CMK (cell line): ENCODE measurements at regions not wholly inside any gene's neighbourhood (a gene's known extent, or its start where the extent isn't known, plus 50 kb on each side); places are given as distances from the start of the nearest gene placed in this dataset.

Experiments
- DNase-seq: peaks from one replicate; pipeline ENCODE4 v3.0.0-alpha.2; 2010; ENCODE audit warnings: low read depth

DNA sequence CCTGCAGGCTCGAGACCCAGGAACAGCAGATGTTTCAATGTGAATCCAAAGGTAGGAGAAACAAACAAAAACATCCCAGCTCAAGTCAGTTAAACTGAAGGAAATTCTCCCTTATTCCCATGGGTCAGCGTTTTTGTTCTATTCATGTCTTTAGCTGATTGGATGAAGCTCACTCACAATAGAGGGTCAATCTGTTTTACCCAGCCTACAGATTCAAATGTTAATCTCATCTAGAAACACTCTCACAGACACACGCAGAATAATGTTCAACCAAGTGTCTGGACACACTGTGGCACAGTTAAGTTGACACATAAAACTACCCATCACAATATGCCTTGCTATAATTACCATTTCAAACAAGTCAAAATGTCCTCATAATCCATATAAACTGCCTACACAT lies 180.6 kb upstream of the CDH8 start:
- no peak for DNase-seq

DNA sequence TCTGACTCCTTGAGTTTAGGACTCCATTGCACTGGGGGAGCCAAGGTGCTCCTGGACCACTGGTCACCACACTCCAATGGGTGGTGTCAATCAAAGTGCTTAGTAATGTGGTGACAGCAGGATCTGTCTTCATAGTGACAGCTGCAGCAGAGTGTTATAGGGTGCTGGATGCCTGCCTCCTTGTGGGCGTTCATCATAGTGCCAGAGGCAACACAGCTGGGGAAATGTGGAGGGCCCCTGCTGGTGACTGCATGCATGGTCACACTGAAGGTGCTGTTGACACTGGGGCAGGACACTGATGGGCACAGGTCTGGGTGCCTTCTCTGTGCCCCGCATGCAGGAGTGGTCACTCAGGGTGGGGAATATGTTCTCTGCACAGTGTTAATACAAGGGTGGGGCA lies 177.5 kb upstream of the CDH8 start:
- DNase-seq, result no peak

DNA sequence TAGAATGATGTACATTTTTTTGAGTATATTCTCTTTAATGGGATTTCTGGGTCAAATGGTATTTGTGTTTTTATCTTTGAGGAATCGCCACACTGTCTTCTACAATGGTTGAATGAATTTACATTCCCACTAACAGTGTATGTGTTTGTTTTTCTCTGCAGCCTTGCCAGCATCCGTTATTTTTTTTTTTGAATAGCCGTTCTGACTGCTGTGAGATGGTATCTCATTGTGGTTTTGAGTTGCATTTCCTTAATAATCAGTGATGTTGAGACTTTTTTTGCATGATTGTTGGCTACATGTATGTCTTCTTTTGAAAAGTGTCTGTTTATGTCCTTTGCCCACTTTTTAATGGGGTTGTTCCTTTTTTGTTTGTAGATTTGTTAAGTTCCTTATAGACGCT lies 172.7 kb upstream of the CDH8 start:
- DNase-seq, result no peak

- DNase-seq, result no peak
These were observed 169.2 kb upstream of the CDH8 start for GRCh38 chr16:62205459-62205858.

- DNase-seq, result no peak
These were observed 165.7 kb upstream of the CDH8 start for GRCh38 chr16:62201911-62202310.

- DNase-seq, result no peak
These were observed 158.6 kb upstream of the CDH8 start for GRCh38 chr16:62194828-62195227.

- no peak for DNase-seq
These were observed 154.2 kb upstream of the CDH8 start for GRCh38 chr16:62190426-62190825.

GRCh38 chr16:62177351-62178203 lies 141.3 kb upstream of the CDH8 start:
- no peak for DNase-seq

- DNase-seq, result no peak
These were observed 134.4 kb upstream of the CDH8 start for GRCh38 chr16:62170642-62171041.

DNA sequence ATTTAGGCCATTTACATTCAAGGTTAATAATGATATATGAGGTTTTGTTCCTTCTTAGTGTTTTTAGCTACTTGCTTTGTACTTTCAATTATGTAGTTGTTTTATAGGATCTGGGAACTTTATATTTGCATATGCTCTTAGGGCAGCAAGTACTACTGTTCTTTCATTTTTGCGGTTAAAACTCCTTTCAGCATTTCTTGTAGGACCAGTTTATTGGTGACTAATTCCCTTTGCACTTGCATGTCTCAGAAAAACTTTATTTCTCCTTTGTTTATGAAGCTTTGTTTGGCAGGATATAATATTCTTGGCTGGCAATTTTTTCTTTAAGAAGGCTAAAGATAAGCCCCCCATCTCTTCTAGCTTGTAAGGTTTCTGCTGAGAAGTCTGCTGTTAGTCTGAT lies 131.3 kb upstream of the CDH8 start:
- DNase-seq, result no peak

GRCh38 chr16:62157544-62157943 lies 121.3 kb upstream of the CDH8 start:
- no peak for DNase-seq

GRCh38 chr16:62156971-62157370 lies 120.7 kb upstream of the CDH8 start:
- no peak for DNase-seq

- DNase-seq, result no peak
These were observed 113.4 kb upstream of the CDH8 start for GRCh38 chr16:62149631-62150030.

GRCh38 chr16:62137996-62138395 lies 101.8 kb upstream of the CDH8 start:
- no peak for DNase-seq

- DNase-seq, result no peak
These were observed 99.7 kb upstream of the CDH8 start for GRCh38 chr16:62135911-62136310.

DNA sequence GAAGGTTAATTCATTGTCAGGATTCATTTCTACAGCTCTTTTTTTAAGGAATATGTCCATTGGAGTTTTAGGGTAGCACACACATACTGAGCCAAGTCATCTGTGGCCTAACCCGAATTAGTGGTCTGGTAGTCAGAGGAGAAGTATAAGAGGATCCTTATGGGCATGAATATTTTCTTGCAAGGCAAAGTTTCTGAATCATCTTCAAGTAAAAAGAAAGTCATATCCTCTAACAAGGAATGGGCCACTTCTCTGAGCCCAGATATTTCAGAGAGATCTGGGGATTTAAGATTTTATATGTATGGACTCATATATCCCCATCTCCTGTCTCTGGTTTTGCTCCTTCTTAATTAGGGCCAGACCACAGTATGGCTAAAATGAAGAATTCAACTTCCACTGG lies 99.2 kb upstream of the CDH8 start:
- no peak for DNase-seq

GRCh38 chr16:62130101-62130500 lies 93.9 kb upstream of the CDH8 start:
- DNase-seq, result no peak

- DNase-seq, result no peak
These were observed 69.0 kb upstream of the CDH8 start for GRCh38 chr16:62105244-62105643.

GRCh38 chr16:62102588-62102987 lies 66.3 kb upstream of the CDH8 start:
- DNase-seq, result no peak

DNA sequence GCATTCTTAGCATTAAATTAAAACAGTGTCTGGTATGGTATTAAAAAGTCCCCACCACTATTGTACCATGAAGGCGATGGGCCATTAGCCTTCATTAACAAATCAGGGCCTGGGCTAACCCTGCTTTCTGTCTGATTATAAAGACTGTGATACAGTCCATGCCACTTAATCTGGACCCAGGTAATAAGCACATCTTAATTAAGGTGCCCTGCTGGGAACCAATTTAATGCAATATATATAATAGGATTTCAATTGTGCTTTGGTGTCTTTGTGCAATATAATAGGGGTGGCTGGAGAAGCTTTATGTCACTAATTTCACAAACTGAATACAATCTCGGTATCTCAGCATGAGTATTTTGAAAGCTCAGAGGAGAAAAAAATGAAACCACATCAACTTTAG lies 64.4 kb upstream of the CDH8 start:
- no peak for DNase-seq

- DNase-seq, result no peak
These were observed 53.5 kb upstream of the CDH8 start for GRCh38 chr16:62089715-62090114.

GRCh38 chr16:62088731-62089410 lies 52.6 kb upstream of the CDH8 start:
- DNase-seq, result no peak
